GM10266 (cell line): ENCODE measurements at regions not wholly inside any gene's neighbourhood (a gene's known extent, or its start where the extent isn't known, plus 50 kb on each side); places are given as distances from the start of the nearest gene placed in this dataset.

Source experiments
- DNase-seq: peaks from one replicate; pipeline ENCODE4 v3.0.0; 2012; ENCODE audit errors: extremely low spot score
- TF ChIP-seq, protein P1 (sequence below): IDR thresholded peaks from 2 replicates; pipeline ENCODE4 v1.5.1; 2012; ENCODE audit warnings: mild to moderate bottlenecking, low read depth; ENCODE audit not compliant: control insufficient read depth, insufficient read depth; ENCODE audit errors: missing control alignments

DNA sequence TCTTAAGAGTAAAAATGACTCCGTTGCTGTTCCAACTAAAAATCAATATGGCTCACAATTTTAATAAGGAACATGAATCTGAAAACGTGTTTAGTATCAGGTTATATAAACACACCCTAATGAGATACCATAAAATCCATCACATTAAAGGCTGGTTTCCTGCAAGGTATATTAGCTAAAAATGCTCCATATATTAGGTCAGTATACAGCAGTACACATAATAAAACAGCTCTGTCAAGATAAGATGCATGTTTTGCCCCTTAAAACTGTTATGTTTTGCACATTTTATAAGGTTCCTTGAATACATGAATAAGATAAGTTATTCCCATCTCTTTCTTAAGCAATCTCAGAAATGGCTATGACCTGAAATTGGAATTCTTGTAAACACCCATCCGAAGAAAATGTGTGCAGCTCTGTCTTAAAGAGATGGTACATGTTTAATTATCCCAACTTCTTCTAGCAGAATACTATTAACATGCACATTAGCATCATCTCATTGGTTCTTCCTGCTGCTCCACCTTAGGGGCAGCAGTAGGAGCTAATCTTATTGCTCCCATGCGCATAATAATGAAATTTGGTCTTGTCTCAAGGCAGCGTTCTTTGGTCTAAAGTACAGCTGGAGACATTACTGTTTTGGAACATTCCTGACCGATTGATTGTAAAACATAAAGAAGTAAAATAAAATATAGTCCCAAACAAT, 836.1 kb upstream of the FANCL start:
- TF ChIP-seq, protein P1, sequence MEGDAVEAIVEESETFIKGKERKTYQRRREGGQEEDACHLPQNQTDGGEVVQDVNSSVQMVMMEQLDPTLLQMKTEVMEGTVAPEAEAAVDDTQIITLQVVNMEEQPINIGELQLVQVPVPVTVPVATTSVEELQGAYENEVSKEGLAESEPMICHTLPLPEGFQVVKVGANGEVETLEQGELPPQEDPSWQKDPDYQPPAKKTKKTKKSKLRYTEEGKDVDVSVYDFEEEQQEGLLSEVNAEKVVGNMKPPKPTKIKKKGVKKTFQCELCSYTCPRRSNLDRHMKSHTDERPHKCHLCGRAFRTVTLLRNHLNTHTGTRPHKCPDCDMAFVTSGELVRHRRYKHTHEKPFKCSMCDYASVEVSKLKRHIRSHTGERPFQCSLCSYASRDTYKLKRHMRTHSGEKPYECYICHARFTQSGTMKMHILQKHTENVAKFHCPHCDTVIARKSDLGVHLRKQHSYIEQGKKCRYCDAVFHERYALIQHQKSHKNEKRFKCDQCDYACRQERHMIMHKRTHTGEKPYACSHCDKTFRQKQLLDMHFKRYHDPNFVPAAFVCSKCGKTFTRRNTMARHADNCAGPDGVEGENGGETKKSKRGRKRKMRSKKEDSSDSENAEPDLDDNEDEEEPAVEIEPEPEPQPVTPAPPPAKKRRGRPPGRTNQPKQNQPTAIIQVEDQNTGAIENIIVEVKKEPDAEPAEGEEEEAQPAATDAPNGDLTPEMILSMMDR, result no peak
- no peak for DNase-seq

DNA sequence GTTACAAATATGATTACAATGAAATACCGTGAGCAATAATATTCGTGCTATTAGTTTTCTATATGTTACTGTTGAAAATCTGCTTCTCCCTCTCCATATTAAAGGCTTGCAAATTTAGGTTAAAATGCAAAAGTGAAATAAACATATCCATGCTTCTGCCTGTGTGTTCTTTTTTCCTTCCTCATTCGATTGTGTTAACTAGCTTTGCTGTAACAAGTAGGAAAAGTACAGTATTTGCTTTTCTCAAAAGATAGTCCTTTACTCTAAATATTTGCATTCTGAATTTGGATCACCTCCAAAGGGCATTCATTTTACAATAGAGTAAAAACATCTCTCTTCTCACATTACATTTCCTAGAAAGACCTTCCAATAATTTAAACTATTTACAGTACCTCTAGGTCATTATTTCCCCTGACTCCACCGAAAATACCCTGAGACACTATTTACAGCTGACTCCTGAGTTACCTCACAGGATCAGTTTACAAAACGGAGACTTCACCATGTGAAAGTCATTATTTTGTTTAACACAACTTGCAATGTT, 835.0 kb upstream of the FANCL start:
- no peak for DNase-seq
- TF ChIP-seq, protein P1, result no peak

DNA sequence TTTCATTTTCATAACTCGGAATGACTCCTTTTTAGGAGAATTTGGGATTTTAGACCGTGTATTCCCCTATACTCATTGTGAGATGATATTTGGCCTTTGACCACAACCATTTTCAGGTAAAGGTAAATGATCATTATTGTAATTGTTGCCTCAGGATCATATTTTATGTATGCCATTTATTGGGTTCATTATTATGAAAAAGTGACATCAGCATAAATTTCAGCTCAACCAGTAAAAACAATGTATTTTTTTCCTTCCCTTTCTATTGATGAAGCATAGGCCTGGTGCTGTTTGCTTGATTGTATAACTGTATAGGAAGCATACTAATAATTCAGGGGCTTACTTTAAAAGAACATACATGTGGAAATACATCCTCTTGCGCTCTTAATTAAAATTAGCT, 832.9 kb upstream of the FANCL start:
- TF ChIP-seq, protein P1, result no peak
- DNase-seq, result no peak

DNA sequence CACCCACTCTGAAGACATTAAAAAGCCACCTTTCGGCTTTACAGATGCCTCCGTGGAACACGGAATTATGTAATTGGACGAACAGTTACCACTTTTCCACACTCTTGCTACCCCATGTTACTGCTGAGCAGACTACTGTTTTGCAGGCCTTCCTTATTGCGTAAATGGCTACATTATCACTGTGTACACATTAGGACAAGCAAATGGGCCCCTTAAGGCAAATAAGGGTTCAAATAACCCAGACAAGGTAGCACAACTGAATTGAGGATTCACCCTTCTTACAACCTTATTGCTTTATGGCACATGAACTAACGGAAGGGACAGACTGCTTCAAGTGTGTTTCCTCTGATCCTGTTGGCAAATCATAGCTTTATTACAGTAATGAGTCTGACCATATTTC, 832.2 kb upstream of the FANCL start:
- no peak for DNase-seq
- TF ChIP-seq, protein P1, result no peak

DNA sequence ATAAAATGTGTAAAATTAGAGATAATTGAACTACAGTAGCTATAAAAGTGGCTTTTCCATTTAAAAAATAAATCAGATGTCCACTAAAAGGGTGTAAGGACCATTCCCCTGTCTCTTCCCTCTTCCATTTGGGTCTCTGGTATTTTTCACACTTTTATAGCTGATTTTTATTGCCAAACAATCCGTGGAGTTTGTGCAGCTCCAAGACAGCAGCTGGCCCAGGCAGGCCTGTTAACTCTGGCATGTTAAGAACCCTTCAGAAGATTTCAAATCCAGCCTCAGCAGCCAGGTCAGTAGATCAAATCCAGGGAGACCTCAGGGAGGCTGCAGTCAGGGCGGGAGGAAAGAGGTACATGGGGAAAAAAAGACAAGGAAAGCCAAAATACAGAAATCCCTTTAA, 827.1 kb upstream of the FANCL start:
- DNase-seq, result no peak
- TF ChIP-seq, protein P1, result no peak

DNA sequence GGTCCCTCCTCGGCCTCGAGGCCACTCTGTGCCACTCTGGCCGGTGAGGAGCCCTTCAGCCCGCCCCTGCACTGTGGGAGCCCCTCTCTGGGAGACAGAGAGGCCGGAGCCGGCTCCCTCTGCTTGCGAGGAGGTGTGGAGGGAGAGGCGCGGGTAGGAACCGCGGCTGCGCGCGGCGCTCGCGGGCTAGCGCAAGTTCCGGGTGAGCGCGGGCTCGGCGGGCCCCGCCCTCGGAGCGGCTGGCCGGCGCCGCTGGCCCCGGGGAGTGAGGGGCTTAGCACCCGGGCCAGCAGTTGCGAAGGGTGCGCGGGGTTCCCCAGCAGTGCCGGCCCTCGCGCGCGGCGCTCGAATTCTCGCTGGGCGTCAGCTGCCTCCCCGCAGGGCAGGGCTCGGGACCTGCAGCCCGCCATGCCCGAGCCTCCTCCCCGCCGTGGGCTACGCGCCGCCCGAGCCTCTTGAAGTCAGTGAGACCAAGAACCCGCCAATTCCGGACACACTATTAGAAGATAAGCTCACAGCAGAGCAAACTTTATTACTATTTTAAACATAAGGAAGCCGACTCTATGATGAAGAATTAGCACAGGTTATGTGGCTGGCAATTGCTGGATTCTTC, 825.8 kb upstream of the FANCL start:
- DNase-seq, result no peak
- TF ChIP-seq, protein P1, result no peak

DNA sequence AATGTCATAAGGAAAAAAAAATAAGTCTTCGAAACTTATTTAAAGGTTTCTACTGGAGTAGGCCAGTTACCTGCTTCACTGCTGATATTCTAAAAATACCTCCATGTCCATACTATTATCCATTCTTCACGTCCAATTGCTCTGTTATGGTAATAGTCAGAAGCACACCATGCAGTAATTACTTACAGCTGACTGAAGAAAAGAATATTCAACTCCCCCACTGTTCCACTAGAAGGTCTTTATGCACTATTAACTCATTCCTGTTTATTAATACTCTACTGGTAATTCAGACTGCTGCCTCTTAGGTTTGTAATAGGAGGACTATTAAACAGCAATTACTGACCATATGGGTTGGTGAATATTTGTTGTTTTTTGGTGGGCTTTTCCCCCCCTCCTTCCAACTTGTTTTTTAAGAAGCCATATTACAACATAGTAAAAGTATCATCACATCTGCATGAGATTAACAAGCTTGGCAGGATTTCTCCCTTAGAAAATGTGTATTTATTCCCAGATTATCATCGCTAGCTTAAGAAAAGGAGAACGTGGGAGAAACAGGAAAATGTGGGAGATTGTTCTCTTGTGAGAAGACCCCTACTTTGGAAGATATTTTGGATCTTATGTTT, 806.4 kb upstream of the FANCL start:
- TF ChIP-seq, protein P1, result no peak

More for the DNA sequence above, 806.4 kb upstream of the FANCL start:
- DNase-seq, result no peak
